H1 (cell line): ENCODE measurements at regions not wholly inside any gene's neighbourhood (a gene's known extent, or its start where the extent isn't known, plus 50 kb on each side); places are given as distances from the start of the nearest gene placed in this dataset.

Experiments used
- CTCF ChIA-PET: fragments of 300-600 bp; sonication (Branson Sonifier 250); formaldehyde crosslinking; loops from one replicate; lab custom pipeline; 2021; ENCODE audit not compliant: partially characterized antibody; lab: Charles Lee
- POLR2A ChIA-PET: fragments of 300-600 bp; sonication (Branson Sonifier 250); formaldehyde crosslinking; loops from one replicate; lab custom pipeline; 2021; ENCODE audit warnings: inconsistent platforms; ENCODE audit not compliant: partially characterized antibody; lab: Charles Lee
- DNase-seq, 2 experiments: peaks; one replicate each; pipeline versions ENCODE4 v3.0.0 to v3.0.0-alpha.2; 2010 to 2022; ENCODE audit warnings: low spot score in 2 of 2, low read depth in 1 of 2, mixed read lengths in 1 of 2
- FAIRE-seq: peaks from 2 replicates; lab custom pipeline; 2011; peaks lifted over from hg19 to GRCh38; lab: Jason Lieb, UNC
- H2AFZ ChIP-seq: 2 replicates; pipeline ENCODE4 v1.8.1; 2012; ENCODE audit warnings: low read length, inconsistent platforms
- H2AK5ac ChIP-seq: 2 replicates; pipeline ENCODE4 v1.6.1; 2013; ENCODE audit warnings: low read depth, low read length
- H2BK120ac ChIP-seq: replicated peaks from 2 replicates; pipeline ENCODE3; 2013; ENCODE audit warnings: low read depth, low read length, inconsistent platforms
- H2BK12ac ChIP-seq: 2 replicates; pipeline ENCODE4 v1.6.1; 2013; ENCODE audit warnings: low read depth, low read length
- H2BK15ac ChIP-seq: 2 replicates; pipeline ENCODE4 v1.6.1; 2013; ENCODE audit warnings: low read length
- H2BK20ac ChIP-seq: 2 replicates; pipeline ENCODE4 v1.6.1; 2013; ENCODE audit warnings: low read length
- H2BK5ac ChIP-seq: 2 replicates; pipeline ENCODE4 v1.6.1; 2013; ENCODE audit warnings: low read depth, low read length
- H3K14ac ChIP-seq: 2 replicates; pipeline ENCODE4 v1.6.1; 2013; ENCODE audit warnings: inconsistent platforms; ENCODE audit not compliant: insufficient read length
- H3K18ac ChIP-seq: 2 replicates; pipeline ENCODE4 v1.6.1; 2013; ENCODE audit warnings: low read length; ENCODE audit errors: extremely low read depth
- H3K23ac ChIP-seq: 2 replicates; pipeline ENCODE4 v1.6.1; 2013; ENCODE audit warnings: inconsistent platforms; ENCODE audit not compliant: insufficient read length
- H3K23me2 ChIP-seq: 2 replicates; pipeline ENCODE4 v1.6.1; 2013; ENCODE audit warnings: low read depth, low read length
- H3K27ac ChIP-seq: 2 replicates; pipeline ENCODE4 v1.6.1; 2011; ENCODE audit warnings: low read depth, low read length, inconsistent platforms
- H3K27me3 ChIP-seq, 4 experiments: replicated peaks in 1 of 4; 1 replicate in 1 of 4; 2 replicates in 3 of 4; pipeline versions ENCODE4 v1.6.1 to v1.8.1; 2011 to 2013; ENCODE audit warnings: low read length in 3 of 4, mild to moderate bottlenecking in 3 of 4, inconsistent platforms in 2 of 4, mixed read lengths in 2 of 4, moderate library complexity in 1 of 4; ENCODE audit not compliant: control insufficient read depth in 3 of 4, insufficient read depth in 3 of 4; ENCODE audit errors: extremely low read depth in 1 of 4
- H3K36me3 ChIP-seq, 4 experiments: 2 replicates each; pipeline versions ENCODE4 v1.6.1 to v1.8.1; 2011 to 2013; ENCODE audit warnings: mild to moderate bottlenecking in 4 of 4, low read length in 3 of 4, moderate library complexity in 2 of 4, control low read depth in 1 of 4, inconsistent platforms in 1 of 4; ENCODE audit not compliant: insufficient read depth in 4 of 4, control insufficient read depth in 2 of 4
- H3K4ac ChIP-seq: replicated peaks from 2 replicates; pipeline ENCODE3; 2013; ENCODE audit warnings: low read length, low read depth, mixed read lengths, inconsistent platforms; ENCODE audit not compliant: insufficient read length
- H3K4me1 ChIP-seq, 4 experiments: replicated peaks in 1 of 4; 1 replicate in 1 of 4; 2 replicates in 3 of 4; pipeline versions ENCODE4 v1.6.1 to v1.8.1; 2011 to 2013; ENCODE audit warnings: low read length in 3 of 4, inconsistent platforms in 2 of 4, mixed read lengths in 1 of 4; ENCODE audit not compliant: insufficient read depth in 4 of 4, control insufficient read depth in 3 of 4
- H3K4me2 ChIP-seq, 2 experiments: 2 replicates each; pipeline versions ENCODE4 v1.6.1 to v1.8.1; 2011 to 2013; ENCODE audit warnings: low read depth in 2 of 2, low read length in 2 of 2, control low read depth in 1 of 2, inconsistent platforms in 1 of 2, mild to moderate bottlenecking in 1 of 2; ENCODE audit not compliant: insufficient read depth in 1 of 2
- H3K4me3 ChIP-seq, 4 experiments: fragments of 200-600, 300-600 bp in 1 of 4; sonication (generic), shearing (Covaris generic), sonication (Bioruptor Twin) in 1 of 4; 2 replicates each; pipeline versions ENCODE4 v1.5.1 to v1.8.1; 2011 to 2016; ENCODE audit warnings: low read length in 4 of 4, low read depth in 3 of 4, control low read depth in 2 of 4, inconsistent platforms in 2 of 4, mild to moderate bottlenecking in 2 of 4, mixed read lengths in 1 of 4, moderate library complexity in 1 of 4; ENCODE audit not compliant: insufficient read depth in 2 of 4; ENCODE audit errors: extremely low read depth in 1 of 4
- H3K56ac ChIP-seq: replicated peaks from 2 replicates; pipeline ENCODE3; 2013; ENCODE audit warnings: low read depth, mild to moderate bottlenecking, mixed read lengths, low read length, inconsistent platforms; ENCODE audit not compliant: insufficient read length
- H3K79me1 ChIP-seq: 2 replicates; pipeline ENCODE4 v1.6.1; 2013; ENCODE audit warnings: low read depth, low read length, control low read depth
- H3K79me2 ChIP-seq, 2 experiments: 2 replicates each; pipeline versions ENCODE4 v1.6.1 to v1.8.1; 2012 to 2013; ENCODE audit warnings: low read length in 2 of 2, mild to moderate bottlenecking in 2 of 2, inconsistent platforms in 1 of 2; ENCODE audit not compliant: insufficient read depth in 2 of 2, control insufficient read depth in 1 of 2
- H3K9ac ChIP-seq, 4 experiments: replicated peaks in 1 of 4; 1 replicate in 1 of 4; 2 replicates in 3 of 4; pipeline versions ENCODE4 v1.6.1 to v1.8.1; 2011 to 2013; ENCODE audit warnings: low read depth in 3 of 4, low read length in 3 of 4, control low read depth in 2 of 4, mild to moderate bottlenecking in 2 of 4, moderate library complexity in 2 of 4, inconsistent platforms in 1 of 4; ENCODE audit errors: extremely low read depth in 1 of 4
- H3K9me3 ChIP-seq, 2 experiments: 2 replicates each; pipeline versions ENCODE4 v1.6.1 to v1.8.1; 2012 to 2013; ENCODE audit warnings: mild to moderate bottlenecking in 2 of 2, moderate library complexity in 2 of 2, control low read depth in 1 of 2, inconsistent platforms in 1 of 2, low read depth in 1 of 2, low read length in 1 of 2, mixed read lengths in 1 of 2; ENCODE audit not compliant: insufficient read depth in 2 of 2
- H4K20me1 ChIP-seq, 2 experiments: replicated peaks in 1 of 2; 2 replicates each; pipeline versions ENCODE3 to v1.8.1; 2011 to 2013; ENCODE audit warnings: inconsistent platforms in 2 of 2, low read length in 2 of 2, mild to moderate bottlenecking in 1 of 2; ENCODE audit not compliant: insufficient read depth in 2 of 2, control insufficient read depth in 1 of 2
- H4K5ac ChIP-seq: 2 replicates; pipeline ENCODE4 v1.6.1; 2013; ENCODE audit warnings: low read length, low read depth, mixed read lengths, inconsistent platforms; ENCODE audit not compliant: insufficient read length
- H4K8ac ChIP-seq: 2 replicates; pipeline ENCODE4 v1.8.0; 2013; ENCODE audit warnings: mild to moderate bottlenecking, moderate library complexity, low read length, inconsistent platforms; ENCODE audit not compliant: insufficient read depth; ENCODE audit errors: extremely low read depth
- H4K91ac ChIP-seq: replicated peaks from 2 replicates; pipeline ENCODE3; 2013; ENCODE audit warnings: low read length, mixed read lengths, inconsistent platforms; ENCODE audit not compliant: insufficient read length
- CHD1 ChIP-seq: IDR thresholded peaks from 2 replicates; pipeline ENCODE4 v1.6.1; 2012; ENCODE audit warnings: low read depth, low read length, improper control_type of control experiment
- FOSL1 ChIP-seq: IDR thresholded peaks from 2 replicates; pipeline ENCODE4 v1.6.1; 2011; ENCODE audit warnings: mild to moderate bottlenecking, low read depth, low read length, moderate library complexity; ENCODE audit not compliant: insufficient read depth
- GABPA ChIP-seq: IDR thresholded peaks from 2 replicates; pipeline ENCODE4 v1.6.1; 2011; ENCODE audit warnings: mild to moderate bottlenecking, low read length, moderate library complexity, borderline replicate concordance; ENCODE audit not compliant: insufficient read depth
- GTF2F1 ChIP-seq: IDR thresholded peaks from 2 replicates; pipeline ENCODE4 v1.6.1; 2012; ENCODE audit warnings: low read depth, low read length, improper control_type of control experiment, borderline replicate concordance
- NRF1 ChIP-seq: IDR thresholded peaks from 2 replicates; pipeline ENCODE4 v1.6.1; 2011; ENCODE audit warnings: mild to moderate bottlenecking, low read depth, low read length, improper control_type of control experiment
- WGBS, 2 experiments: shearing (Covaris generic) in 1 of 2; methylation state at CpG; one replicate each; pipeline versions ENCODE4 v1.1.6 to v1.1.7; 2013 to 2015; ENCODE audit warnings: low lambda C conversion rate in 2 of 2, mixed read lengths in 2 of 2, inconsistent platforms in 1 of 2, low coverage in 1 of 2, missing lambda C conversion rate in 1 of 2; ENCODE audit not compliant: insufficient replicate concordance in 2 of 2, insufficient coverage in 1 of 2, insufficient read length in 1 of 2; ENCODE audit errors: extremely low coverage in 1 of 2, missing lambda C conversion rate in 1 of 2; 5-methylcytosine and 5-hydroxymethylcytosine counted together
- TF ChIP-seq, protein P1 (sequence below): IDR thresholded peaks from 2 replicates; pipeline ENCODE4 v1.6.1; 2011; ENCODE audit warnings: low read length, improper control_type of control experiment

DNA sequence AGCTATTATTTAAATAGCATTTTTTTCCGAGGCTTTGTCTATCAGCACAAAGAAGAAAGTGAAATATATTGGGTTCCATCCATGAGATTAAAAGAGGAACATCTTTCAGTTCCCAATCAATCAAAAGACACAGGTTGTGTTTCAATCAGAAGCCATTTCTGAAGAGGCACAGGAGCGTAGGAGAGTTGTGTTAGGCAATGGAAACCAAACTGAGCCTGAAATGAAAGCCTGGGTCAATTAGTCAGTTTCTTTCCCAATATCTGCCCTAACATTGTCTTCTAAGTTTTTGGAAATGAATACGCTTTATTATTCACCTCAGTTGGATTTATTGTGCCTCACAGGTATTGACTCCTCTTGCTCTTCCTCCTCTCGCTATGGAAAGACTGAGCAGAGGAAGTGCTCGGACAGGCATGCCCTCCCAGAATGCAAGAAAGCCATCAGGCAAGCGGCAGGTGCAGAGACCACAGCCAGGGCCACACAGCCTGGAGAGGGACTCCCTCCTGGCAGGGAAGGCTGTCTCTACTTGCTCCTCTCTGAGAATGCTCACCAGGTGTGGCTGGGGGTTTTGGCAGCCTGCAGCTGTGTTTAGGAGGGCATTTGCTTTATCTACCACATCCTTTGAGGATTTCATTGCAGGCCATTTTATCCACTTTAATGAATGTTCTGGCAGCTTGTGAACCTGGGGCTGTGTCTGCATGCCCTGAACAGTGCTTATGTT is 100.8 kb upstream of the NEDD9 start:
- Histone ChIP-seq H3K36me3 (no peaks in the 10 kb centered on the region), H3K9me3 (no peaks in the 10 kb centered on the region), H3K4me1 (no peaks in the 10 kb centered on the region), H3K9ac (no peak overlapping the region), H3K56ac (no peak overlapping the region), H3K79me2 (no peaks in the 10 kb centered on the region), H2AFZ (no peak overlapping the region), H4K5ac (no peak overlapping the region), H2BK20ac (no peak overlapping the region), H2BK15ac (no peak overlapping the region), H3K27me3 (no peaks in the 10 kb centered on the region; a peak in 1 of 7 replicates), H4K8ac (no peak overlapping the region), H2BK5ac (no peak overlapping the region), H3K4ac (no peak overlapping the region), H2AK5ac (no peak overlapping the region), H3K14ac (no peak overlapping the region), H2BK12ac (no peak overlapping the region), H4K20me1 (no peaks in the 10 kb centered on the region), H2BK120ac (no peak overlapping the region), H3K27ac (no peak overlapping the region), H4K91ac (no peak overlapping the region), H3K4me3 (no peak overlapping the region), H3K18ac (no peak overlapping the region), H3K79me1 (no peaks in the 10 kb centered on the region), H3K23ac (no peak overlapping the region), H3K23me2 (no peaks in the 10 kb centered on the region), H3K4me2 (no peak overlapping the region)
- TF ChIP-seq, protein P1, sequence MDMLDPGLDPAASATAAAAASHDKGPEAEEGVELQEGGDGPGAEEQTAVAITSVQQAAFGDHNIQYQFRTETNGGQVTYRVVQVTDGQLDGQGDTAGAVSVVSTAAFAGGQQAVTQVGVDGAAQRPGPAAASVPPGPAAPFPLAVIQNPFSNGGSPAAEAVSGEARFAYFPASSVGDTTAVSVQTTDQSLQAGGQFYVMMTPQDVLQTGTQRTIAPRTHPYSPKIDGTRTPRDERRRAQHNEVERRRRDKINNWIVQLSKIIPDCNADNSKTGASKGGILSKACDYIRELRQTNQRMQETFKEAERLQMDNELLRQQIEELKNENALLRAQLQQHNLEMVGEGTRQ = no peak
- TF ChIP-seq CHD1 (no peak), GABPA (no peak), GTF2F1 (no peak), FOSL1 (no peak), NRF1 (no peak)
- DNase-seq (no peak), FAIRE-seq (no peak)
- 77% methylated on average over 6 of the region's 6 CpGs; no CpG with 5 or more reads in 1 of the 2 experiments for WGBS, 2 experiments
- POLR2A ChIA-PET = no interaction called here
- CTCF ChIA-PET = interaction anchor here (1.1 kb wide), 1 partner anchor 165 kb away, joined by 3 read pairs; no protein-coding TSS in a partner anchor
